CD14-positive monocyte (primary cell): ENCODE measurements at regions not wholly inside any gene's neighbourhood (a gene's known extent, or its start where the extent isn't known, plus 50 kb on each side); places are given as distances from the start of the nearest gene placed in this dataset.

Experiments
- DNase-seq, 3 donors: peaks; one replicate each; pipeline ENCODE4 v3.0.0-alpha.2; 2011 to 2022
- H2AFZ ChIP-seq: 2 replicates; pipeline ENCODE4 v1.6.0; 2012; ENCODE audit warnings: mild to moderate bottlenecking, low read depth, low read length, inconsistent platforms; ENCODE audit not compliant: insufficient read depth, poor library complexity, severe bottlenecking
- H3K27ac ChIP-seq, 2 donors: 1 replicate in 1 of 2; 2 replicates in 1 of 2; pipeline ENCODE4 v1.5.1; 2012 to 2013; ENCODE audit warnings: low read length in 2 of 2, control low read depth in 1 of 2, inconsistent platforms in 1 of 2, low read depth in 1 of 2, mild to moderate bottlenecking in 1 of 2
- H3K27me3 ChIP-seq, 2 donors: one replicate each; pipeline versions ENCODE4 v1.6.0 to v1.6.1; 2011 to 2013; ENCODE audit warnings: low read length in 2 of 2; ENCODE audit not compliant: control insufficient read depth in 2 of 2, insufficient read depth in 2 of 2
- H3K36me3 ChIP-seq, 2 donors: replicated peaks in 1 of 2; 1 replicate in 1 of 2; 2 replicates in 1 of 2; pipeline versions ENCODE4 v1.5.1 to v1.6.1; 2012 to 2013; ENCODE audit warnings: low read length in 2 of 2, control low read depth in 1 of 2, inconsistent platforms in 1 of 2, mild to moderate bottlenecking in 1 of 2; ENCODE audit not compliant: insufficient read depth in 2 of 2, control insufficient read depth in 1 of 2
- H3K4me1 ChIP-seq, 2 donors: 1 replicate in 1 of 2; 2 replicates in 1 of 2; pipeline versions ENCODE4 v1.5.1 to v1.6.1; 2012 to 2013; ENCODE audit warnings: low read length in 2 of 2, control low read depth in 1 of 2, inconsistent platforms in 1 of 2, mild to moderate bottlenecking in 1 of 2, moderate library complexity in 1 of 2; ENCODE audit not compliant: insufficient read depth in 2 of 2, control insufficient read depth in 1 of 2
- H3K4me2 ChIP-seq: replicated peaks from 2 replicates; pipeline ENCODE3; 2012; ENCODE audit warnings: low read length, moderate library complexity, mild to moderate bottlenecking; ENCODE audit not compliant: poor library complexity, severe bottlenecking; ENCODE audit errors: extremely low read depth
- H3K4me3 ChIP-seq, 3 experiments: fragments of 200-600 bp in 1 of 3; sonication (generic) in 1 of 3; replicated peaks in 1 of 3; 1 replicate in 2 of 3; 2 replicates in 1 of 3; pipeline ENCODE4 v1.5.1; 2011 to 2013; ENCODE audit warnings: low read length in 3 of 3, mild to moderate bottlenecking in 3 of 3, control low read depth in 2 of 3, low read depth in 2 of 3, inconsistent platforms in 1 of 3, moderate library complexity in 1 of 3
- H3K79me2 ChIP-seq: 2 replicates; pipeline ENCODE4 v1.6.0; 2012; ENCODE audit warnings: mild to moderate bottlenecking, control low read depth, inconsistent platforms, low read length, moderate library complexity; ENCODE audit not compliant: insufficient read depth
- H3K9ac ChIP-seq: 2 replicates; pipeline ENCODE4 v1.6.0; 2017; ENCODE audit warnings: low read length, mild to moderate bottlenecking; ENCODE audit not compliant: insufficient read depth, poor library complexity, severe bottlenecking
- H3K9me3 ChIP-seq, 2 donors: replicated peaks in 1 of 2; 1 replicate in 1 of 2; 2 replicates in 1 of 2; pipeline versions ENCODE4 v1.5.1 to v1.6.1; 2012 to 2013; ENCODE audit warnings: low read length in 2 of 2, control low read depth in 1 of 2; ENCODE audit not compliant: control insufficient read depth in 1 of 2, insufficient read depth in 1 of 2
- H4K20me1 ChIP-seq: 2 replicates; pipeline ENCODE4 v1.6.0; 2012; ENCODE audit warnings: mild to moderate bottlenecking, low read length, control low read depth, moderate library complexity; ENCODE audit not compliant: insufficient read depth
- H3K27ac Mint-ChIP-seq, 7 donors: one replicate each; pipeline ENCODE4 v1.8.0; 2020; ENCODE audit warnings: mild to moderate bottlenecking in 7 of 7, mixed read lengths in 7 of 7, moderate library complexity in 6 of 7, inconsistent platforms in 2 of 7
- H3K27me3 Mint-ChIP-seq, 3 donors: one replicate each; pipeline ENCODE4 v1.8.0; 2021 to 2022; ENCODE audit warnings: low read depth in 3 of 3, mild to moderate bottlenecking in 3 of 3, mixed read lengths in 3 of 3, moderate library complexity in 3 of 3, inconsistent platforms in 1 of 3
- H3K36me3 Mint-ChIP-seq, 2 donors: one replicate each; pipeline ENCODE4 v1.8.0; 2020; ENCODE audit warnings: mixed read lengths in 2 of 2, inconsistent platforms in 1 of 2, mild to moderate bottlenecking in 1 of 2
- H3K4me1 Mint-ChIP-seq: one replicate; pipeline ENCODE4 v1.8.0; 2020; ENCODE audit warnings: mild to moderate bottlenecking, mixed read lengths
- H3K4me3 Mint-ChIP-seq, 2 donors: one replicate each; pipeline ENCODE4 v1.8.0; 2020; ENCODE audit warnings: mild to moderate bottlenecking in 2 of 2, mixed read lengths in 2 of 2, moderate library complexity in 1 of 2
- H3K9me3 Mint-ChIP-seq, 7 donors: one replicate each; pipeline ENCODE4 v1.8.0; 2020 to 2022; ENCODE audit warnings: mixed read lengths in 7 of 7, mild to moderate bottlenecking in 6 of 7, moderate library complexity in 6 of 7, inconsistent platforms in 2 of 7
- CTCF ChIP-seq: fragments of 200-600 bp; IDR thresholded peaks from one replicate; pipeline ENCODE4 v1.8.0; 2022; ENCODE audit warnings: antibody characterized with exemption, mild to moderate bottlenecking
- WGBS: methylation state at CpG from one replicate; pipeline ENCODE4 v1.1.5; 2013; ENCODE audit warnings: missing lambda C conversion rate; ENCODE audit not compliant: insufficient coverage; 5-methylcytosine and 5-hydroxymethylcytosine counted together
- intact Hi-C, 2 donors: fragments of 100-400 bp; cut with micrococcal nuclease; formaldehyde crosslinking; loops; one replicate each; pipeline versions ENCODE4 v1.15.0 to v1.15.1; 2023

GRCh38 chr3:148102156-148102555 is 595.5 kb upstream of the AGTR1 start:
- no peak overlapping the region for H3K27ac ChIP-seq
- WGBS = no CpG with 5 or more reads among the region's 1 CpG
- no peak overlapping the region for H3K9ac ChIP-seq
- Mint-ChIP-seq H3K27ac (no peak overlapping the region), H3K36me3 (no peaks in the 10 kb centered on the region), H3K9me3 (no peaks in the 10 kb centered on the region), H3K27me3 (no peaks in the 10 kb centered on the region), H3K4me3 (no peak overlapping the region), H3K4me1 (no peaks in the 10 kb centered on the region)
- no peak overlapping the region for H2AFZ ChIP-seq
- TF ChIP-seq CTCF = no peak
- no peaks in the 10 kb centered on the region for H3K9me3 ChIP-seq
- intact Hi-C loops = no loop called here
- DNase-seq = no peak
- H3K36me3 ChIP-seq = no peaks in the 10 kb centered on the region
- no peaks in the 10 kb centered on the region for H3K4me1 ChIP-seq
- no peak overlapping the region for H3K4me2 ChIP-seq
- H3K4me3 ChIP-seq = no peak overlapping the region
- H3K79me2 ChIP-seq = no peaks in the 10 kb centered on the region
- no peaks in the 10 kb centered on the region for H3K27me3 ChIP-seq
- no peaks in the 10 kb centered on the region for H4K20me1 ChIP-seq

- Histone ChIP-seq H3K79me2 (no peaks in the 10 kb centered on the region), H4K20me1 (no peaks in the 10 kb centered on the region), H3K27ac (no peak overlapping the region), H3K4me1 (no peaks in the 10 kb centered on the region), H3K9ac (no peak overlapping the region), H3K9me3 (no peaks in the 10 kb centered on the region), H3K27me3 (no peaks in the 10 kb centered on the region), H2AFZ (no peak overlapping the region), H3K4me2 (no peak overlapping the region), H3K4me3 (no peak overlapping the region), H3K36me3 (no peaks in the 10 kb centered on the region)
- TF ChIP-seq CTCF = no peak
- intact Hi-C loops = no loop called here
- no peak for DNase-seq
- H3K9me3 Mint-ChIP-seq = peaks cover 0 to 3% (median 2%) of the 10 kb centered on the region in 7 donors
- H3K36me3 Mint-ChIP-seq = no peaks in the 10 kb centered on the region
- no peaks in the 10 kb centered on the region for H3K4me1 Mint-ChIP-seq
- H3K27ac Mint-ChIP-seq = no peak overlapping the region
- H3K4me3 Mint-ChIP-seq = no peak overlapping the region
- no peaks in the 10 kb centered on the region for H3K27me3 Mint-ChIP-seq
- WGBS = no CpG with 5 or more reads among the region's 2 CpGs
Observed at GRCh38 chr3:148106062-148106461, 591.6 kb upstream of the AGTR1 start.
